Hematopoietic multipotent progenitor cell treated with erythropoietin and hydrocortisone succinate and interleukin-3 and kit ligand, for 17 days (in vitro differentiated cells): ENCODE measurements at regions not wholly inside any gene's neighbourhood (a gene's known extent, or its start where the extent isn't known, plus 50 kb on each side); places are given as distances from the start of the nearest gene placed in this dataset.

ENCODE experiments used
- DNase-seq: peaks from one replicate; pipeline ENCODE4 v3.0.0-alpha.2; 2015; ENCODE audit warnings: low spot score

DNA sequence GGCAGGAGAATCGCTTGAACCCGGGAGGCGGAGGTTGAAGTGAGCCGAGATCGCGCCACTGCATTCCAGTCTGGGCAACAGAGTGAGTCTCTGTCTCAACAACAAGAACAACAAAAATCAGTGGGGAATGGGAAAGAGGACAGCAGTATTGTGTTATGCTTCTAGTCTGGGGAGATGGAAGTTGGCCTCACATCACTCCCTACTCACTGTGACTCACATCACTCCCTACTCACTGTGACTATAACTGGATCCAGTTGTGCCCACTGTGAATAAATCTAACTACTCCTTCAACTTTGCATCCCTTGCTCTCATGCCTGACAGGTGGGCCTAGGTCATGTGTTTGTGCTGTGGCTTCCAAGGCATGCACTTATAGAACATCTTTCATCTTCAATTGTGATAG, 285.4 kb upstream of the USP24 start:
- no peak for DNase-seq

DNA sequence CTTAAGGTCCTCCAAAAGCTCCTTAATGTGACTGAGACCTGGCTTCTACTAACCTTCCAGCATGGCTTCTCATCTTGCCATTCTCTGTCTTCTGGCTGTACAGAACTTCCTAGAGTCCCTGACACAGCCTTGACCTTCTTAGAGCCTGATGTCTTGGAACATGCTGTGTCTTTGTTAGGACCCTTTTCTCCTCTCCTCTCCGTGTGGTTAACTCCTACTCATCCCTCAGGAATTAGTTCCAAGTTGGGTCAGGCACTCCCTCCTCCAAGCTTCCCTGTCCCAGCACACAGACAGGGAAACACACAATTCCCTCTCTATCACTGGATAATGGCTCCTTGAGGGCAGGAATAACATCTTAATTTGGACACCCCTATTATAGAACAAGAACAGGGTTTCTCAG, 275.4 kb upstream of the USP24 start:
- no peak for DNase-seq

DNA sequence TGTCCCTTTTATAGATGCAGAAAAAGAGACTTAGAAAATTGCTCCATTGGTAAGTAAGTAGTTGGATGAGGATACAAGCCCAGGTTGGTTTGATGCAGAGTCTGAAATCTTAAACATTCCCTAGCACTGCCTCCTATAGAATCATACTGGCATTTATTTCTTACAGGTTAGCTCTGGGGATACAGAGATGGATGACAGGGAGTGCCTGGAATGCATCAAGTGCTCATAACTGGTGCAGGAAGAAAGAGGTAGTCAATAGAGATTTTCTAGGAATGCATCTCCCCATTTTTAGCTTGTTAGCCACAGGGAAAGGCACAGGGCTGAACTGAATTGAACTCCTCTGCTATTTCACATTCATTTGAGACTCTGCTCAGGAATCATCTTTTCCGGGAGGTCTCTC, 269.0 kb upstream of the USP24 start:
- DNase-seq = no peak

DNA sequence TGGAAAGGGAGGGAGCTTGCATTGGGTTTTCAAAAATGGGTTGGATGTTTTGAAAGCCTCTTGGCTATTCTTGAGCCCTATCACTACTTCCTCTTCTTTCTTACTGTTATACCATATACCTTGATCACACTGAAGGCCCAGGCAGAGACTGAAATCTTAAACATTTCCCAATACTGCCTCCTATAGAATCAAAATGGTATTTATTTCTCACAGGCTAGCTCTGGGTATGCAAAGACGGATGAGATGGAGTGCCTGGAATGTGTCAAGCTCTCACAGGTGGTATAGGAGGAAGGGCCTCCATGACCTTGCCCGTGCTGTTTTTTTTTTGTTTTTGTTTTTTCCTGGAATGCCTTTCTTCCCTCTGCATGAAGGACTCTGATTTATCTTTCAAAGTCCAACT, 268.4 kb upstream of the USP24 start:
- DNase-seq = no peak

DNA sequence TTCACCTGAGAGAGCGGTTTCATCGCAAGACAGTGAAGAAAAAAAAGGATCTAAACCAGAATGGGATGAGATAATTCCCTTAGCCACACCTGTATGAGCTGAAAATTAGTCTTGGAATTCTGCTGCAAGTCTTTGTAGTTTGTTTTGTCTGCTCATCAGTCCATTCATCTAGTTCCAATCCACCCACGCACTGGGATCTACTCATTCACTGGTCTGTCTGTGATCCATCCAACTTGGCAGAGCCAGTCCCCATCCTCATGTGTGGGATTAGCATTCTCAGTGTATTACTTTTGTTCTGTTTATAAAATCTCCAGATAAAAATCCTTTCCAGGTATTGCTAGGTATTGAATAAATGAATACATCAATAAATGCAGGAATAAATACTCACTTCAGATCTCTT, 266.5 kb upstream of the USP24 start:
- no peak for DNase-seq

DNA sequence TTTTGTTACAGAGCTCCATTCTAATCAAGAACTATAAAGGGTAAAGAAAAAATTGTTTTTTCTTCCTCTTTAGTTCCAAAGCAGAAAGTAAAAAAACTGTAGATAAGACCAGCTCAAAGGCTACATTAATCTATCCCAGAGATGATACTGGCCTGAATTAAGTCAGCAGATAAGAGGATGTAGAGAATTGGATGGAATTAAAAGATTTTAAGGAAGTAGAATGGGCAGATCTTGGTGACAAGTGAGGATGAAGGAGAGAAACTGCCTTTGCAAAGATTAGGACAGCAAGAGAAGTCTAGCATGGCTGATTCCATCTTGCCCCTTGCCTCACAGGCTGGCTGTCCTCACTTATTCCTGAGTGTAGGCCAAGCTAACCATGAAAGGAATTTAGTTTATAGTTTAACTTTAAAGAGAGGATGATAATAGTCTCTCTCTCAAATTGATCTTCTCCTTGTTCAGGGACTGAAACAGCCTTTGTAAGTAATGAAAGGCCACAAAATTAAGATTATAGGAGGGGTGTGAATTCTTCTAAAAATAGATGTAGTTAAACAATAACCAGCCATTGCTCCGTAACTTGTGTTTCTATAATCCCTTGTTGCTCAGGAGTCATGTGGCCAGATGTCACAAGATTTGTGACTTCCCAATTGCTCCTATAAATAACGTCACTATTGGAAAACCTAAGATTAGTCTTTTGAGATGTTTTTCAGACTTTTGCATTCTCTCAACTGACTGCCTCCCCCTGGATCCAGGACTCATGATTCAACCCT, 265.0 kb upstream of the USP24 start:
- no peak for DNase-seq

DNA sequence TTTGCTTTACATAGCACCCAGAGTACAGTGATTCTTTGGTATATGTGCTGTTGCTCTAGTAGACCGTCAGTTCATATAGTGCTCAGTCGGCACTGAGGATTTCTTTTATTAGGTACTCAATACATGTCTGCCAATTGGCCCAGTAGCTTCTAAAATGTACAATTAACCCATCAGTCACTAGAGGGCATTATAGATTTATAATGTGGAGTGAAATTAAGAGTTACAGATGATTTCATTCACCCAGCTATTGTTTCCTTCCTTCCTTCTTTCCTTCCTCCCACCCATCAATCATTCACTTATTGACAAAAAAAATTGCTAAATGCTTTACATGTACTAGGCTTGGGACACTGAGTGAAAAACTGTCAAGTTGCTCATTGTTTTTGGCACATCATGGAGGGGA, 263.6 kb upstream of the USP24 start:
- DNase-seq = no peak

DNA sequence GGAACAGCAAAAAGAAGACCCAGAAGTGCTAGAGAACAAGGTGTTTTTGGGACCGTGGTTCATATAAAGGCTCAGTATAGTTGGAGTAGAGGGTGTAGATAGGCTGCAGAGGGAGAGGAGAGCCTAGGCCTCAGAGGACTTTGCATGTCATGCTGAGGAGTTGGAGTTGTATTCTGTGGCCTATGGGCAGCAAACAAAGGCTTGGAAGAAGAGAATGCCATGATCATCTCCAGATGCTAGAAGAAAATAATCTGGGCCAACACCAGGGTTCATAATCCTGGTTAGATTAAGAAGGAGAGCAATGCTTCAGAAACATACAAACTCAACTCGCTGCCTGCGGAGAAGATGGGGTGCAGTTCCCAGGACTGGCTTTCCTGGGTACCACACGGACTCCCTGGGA, 262.8 kb upstream of the USP24 start:
- no peak for DNase-seq

DNA sequence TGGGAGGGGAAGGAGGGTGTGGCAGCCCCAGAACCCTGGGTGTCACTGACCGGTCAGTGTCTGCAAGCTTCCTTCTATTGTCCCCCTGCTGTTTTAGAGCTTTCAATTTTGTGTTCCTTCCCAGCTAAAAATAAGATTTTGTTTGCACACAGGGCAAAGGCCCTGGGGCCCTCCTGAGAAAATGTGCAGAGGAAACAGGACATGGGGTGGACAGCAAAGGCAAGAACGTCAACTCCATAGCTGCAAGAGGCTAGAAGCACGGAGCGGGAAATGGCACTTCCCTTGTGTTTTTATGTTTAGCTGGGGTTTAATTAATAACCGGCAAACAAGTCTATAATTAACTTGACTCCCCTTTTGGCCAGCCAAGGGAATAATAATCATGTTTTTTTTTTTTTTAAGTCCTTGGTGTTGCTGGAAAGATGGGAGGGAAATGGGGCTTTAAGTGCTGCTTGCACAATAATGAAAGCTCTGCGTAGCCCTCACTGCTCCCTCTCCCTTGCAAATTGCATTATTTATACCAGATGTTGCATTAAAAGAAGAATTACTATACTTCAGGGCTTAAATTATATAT, 261.4 kb upstream of the USP24 start:
- DNase-seq = no peak

DNA sequence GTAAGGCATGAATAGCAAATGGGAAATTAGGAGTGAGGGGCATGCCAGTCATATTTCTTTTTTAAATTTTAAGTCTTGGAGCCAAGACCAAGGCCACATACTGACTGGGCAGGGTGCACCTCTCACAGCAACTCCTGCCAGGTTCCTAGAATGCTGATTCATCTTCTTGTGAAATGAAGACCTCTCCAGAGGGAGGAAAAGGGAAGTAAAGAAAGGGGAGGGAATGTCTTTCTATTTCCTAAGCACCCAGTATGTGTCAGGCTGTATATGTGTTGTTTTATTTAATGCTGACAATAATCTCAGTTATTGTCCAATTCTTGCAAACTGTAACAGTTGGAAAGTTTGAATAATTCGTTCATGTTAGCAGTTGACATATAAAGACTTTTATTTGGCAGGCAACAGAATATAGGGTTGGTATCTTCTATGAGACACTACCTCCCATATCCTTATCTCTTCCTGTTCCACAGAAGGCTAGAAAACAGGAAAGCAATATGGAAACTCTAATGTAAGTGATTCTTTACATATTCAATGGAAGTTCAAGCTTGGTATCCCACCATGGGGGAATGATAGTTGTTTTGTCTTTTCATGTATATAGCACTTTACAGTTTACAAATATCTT, 259.1 kb upstream of the USP24 start:
- no peak for DNase-seq

DNA sequence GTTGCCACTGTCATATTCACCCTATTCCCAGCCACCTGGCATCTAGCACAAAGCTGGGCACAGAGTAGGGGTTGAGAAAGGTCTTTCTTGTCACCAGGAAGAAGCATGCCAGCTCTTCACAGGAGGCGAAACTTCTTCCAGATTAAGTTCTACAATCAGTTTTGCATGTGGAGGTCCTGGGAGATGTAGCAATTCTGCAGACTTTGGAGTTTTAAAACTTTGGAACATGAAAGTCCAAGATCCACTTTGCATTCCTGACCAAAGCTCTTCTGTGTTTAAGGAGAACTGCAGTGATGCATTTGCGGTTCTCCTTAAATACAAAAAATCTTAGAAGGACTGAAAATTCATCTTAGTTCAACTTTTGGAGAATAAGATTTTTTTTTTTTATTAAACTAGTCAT, 258.5 kb upstream of the USP24 start:
- DNase-seq = no peak

DNA sequence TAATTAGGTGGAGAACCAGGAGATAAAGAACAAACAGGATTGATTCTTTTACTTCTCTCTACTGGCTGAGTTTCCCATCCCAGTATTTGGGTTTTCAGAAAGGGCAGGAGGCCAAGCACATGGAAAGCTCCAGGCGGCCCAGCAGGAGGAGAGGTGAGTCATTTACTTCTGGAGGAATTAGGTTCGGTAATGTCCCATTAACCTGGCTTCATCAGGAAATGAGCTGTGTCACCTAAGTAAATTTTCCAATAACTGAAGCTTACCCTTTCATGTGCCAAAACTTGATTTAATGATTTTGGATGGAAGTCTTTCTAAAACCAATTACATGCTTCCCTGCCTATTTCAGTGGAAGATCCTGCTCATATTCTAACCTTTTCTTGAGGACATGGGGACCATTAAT, 257.6 kb upstream of the USP24 start:
- no peak for DNase-seq

DNA sequence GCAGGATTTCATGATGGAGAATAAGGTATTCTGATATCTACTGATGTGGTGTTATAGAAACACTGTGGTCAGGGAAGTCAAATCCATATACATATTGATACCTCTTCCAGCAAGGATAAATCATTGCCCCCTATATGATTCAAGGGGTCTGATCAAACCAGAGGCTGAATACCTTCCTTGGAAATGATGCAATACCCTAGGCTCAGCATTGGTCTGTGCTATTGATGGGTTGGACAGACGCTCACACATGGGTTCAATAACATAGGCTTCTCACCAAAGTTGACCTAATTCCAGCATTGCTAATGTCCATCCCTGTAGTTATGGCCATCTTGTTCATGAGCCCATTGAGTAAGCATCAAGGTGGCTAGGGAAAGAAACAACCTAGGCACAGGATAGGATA, 257.0 kb upstream of the USP24 start:
- DNase-seq = no peak

DNA sequence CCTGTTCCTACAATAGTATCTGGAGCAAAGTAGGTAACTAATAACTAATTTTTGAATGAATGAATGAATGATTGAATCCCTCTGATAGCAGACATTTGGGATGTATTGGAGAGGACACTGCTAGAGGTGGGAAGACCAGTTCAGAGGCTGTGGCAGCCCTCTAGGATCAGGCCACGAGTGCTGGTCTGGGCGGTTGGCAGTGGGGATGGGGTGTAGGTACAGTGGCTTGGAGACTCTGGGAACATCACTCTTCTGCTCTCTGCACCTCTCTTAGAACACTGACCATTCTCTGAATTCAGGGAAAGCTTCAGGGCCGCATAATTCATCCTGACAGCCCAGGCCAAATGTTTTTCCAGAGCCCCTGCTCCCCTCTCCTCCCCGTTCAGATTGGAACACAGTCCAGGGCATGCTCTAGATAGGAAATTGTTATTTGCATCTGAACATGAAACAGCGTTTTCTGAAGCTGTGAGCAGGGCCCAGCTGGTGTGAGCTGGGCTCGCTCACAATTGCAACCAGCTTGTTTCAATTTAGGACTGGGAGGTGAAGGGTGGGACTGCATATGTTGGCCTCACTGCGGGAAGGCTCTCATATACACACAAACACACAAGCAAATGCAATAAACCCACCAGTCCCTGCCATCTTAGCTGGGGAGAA, 253.1 kb upstream of the USP24 start:
- no peak for DNase-seq

DNA sequence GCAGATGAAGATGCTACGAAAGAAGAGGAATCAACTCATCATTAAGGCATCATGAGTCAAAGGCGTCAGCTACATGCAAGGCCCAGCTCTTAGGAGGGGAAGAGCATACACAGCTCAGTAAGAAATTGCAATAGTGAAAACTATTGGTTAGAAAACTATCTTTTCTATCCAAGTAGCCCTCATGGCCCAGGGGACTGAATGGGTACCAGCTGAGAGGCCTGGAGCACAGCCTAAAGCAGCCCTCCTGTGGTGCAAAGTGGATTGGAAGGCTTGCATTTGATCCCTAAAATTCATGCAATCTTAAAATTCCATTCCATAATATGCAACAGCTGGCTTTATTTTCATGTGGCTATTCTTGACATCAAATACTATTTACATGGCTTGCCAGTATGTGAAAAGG, 251.8 kb upstream of the USP24 start:
- DNase-seq = no peak

DNA sequence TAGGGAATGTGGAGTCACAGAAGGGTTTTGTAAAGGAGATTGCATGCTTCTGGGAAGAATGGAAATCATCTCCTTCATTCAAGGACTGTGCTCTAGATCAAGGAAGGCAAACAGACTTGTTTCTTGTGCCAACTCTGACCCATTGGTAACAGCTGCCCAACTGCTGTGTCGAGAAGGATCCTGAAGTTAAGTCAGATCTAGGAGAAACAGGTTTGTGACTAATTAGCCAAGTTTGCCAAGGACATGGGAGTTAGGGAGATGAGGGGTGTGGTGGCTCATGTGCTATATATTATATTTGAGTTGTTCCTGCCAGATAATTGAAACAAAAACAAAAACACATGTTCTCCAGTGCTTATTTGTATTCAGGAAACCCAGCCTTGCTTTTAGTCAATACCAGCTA, 251.2 kb upstream of the USP24 start:
- no peak for DNase-seq

DNA sequence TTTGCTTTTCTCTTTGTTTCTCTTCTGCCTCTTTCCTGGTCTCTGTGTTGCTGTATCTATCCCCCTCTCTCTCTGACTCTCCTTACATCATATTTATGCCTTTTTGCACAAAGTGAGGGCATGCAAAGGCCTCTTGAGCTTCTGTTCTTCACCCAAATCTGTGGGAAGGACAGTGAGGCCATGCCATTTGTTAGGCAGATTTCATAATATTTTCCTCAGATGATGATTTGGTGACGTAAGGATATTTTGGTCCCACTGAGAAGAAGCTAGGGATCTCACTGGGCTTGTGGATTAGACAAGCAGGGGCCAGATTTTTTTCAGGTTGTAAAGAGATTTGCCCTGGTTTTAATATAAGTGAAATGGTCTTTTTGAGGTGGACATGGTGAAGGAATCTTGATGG, 249.4 kb upstream of the USP24 start:
- DNase-seq = no peak

DNA sequence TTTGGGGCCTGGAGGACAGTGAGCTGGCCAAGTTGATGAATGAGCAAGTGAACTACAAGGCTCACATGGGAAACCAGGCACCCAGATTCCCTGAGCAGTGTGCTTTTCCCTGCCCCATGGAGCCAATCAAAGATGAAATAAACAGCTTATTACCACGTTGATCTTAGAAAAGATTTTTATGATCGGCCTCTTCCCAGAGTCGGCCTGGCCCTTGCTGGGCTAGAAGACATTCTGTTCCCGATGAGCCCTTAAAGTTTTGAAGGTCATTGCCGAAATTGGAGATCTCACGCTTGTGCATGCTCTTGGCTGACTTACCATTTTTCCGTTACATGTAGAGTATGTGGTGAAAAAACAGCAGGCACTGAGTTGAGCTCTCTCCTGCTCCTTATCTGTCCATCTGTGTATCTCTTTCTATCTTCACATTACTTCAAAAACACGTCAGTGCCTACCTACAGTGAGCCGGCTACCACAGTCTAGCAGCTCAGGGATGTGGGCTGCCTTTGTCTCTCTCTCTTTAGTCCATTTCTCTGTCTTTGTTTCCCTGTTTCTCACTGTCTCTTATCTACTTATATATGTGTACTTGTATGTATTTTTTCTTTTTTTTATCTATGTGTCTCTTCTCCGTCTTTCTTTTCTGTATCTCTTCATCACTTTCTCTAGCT, 248.8 kb upstream of the USP24 start:
- no peak for DNase-seq

DNA sequence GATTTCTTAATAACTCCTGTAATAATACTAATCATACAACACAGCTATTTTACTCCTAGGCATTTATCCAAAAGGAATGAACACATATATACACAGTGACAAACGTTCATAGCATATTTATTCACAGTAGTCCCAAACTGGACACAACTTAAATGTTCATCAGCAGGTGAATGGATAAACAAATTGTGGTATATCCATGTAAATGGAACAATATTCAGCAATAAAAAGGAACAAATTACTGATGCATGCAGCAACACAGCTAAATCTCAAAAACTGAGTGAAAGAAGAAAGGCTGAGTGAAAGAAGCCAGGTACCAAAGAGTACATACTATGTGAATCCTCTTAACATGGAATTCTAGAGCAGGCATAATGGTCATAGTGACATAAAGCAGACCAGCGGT, 242.7 kb upstream of the USP24 start:
- DNase-seq = no peak

DNA sequence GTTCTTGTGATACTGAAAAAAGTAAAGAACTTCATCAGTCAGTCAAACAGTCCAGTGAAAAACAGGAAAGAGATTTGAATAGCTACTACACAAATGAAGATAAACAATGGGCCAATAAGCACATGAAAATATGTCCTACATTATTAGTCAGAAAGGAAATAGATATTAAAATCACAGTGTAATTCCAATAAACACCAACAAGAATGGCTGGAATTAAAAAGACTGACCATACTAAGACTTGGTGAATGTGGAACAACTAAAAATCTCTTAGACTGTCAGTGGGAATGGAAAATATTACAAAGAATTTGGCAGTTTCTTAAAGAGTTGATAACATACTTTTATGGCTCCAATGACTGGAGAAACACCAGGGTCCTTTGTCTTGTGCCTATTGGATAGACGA, 241.8 kb upstream of the USP24 start:
- no peak for DNase-seq

DNA sequence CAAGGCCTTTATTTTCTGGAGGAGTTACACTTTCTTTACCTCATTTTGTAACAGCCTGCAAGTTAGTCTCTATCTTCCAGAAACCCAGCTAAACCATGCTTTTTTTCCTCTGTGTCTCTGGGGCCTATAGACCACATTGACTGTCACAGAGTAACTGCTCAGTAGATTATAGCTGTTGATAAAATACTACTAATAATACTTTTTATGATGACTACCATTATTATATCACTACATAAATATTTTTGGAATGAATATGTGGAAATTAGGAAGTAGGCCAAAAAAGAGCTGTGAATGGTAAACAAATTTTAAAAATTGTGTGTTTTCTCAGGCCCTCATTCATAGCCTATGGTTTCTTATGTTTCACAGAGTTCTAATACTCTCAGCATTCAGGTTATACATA, 233.1 kb upstream of the USP24 start:
- DNase-seq = no peak

DNA sequence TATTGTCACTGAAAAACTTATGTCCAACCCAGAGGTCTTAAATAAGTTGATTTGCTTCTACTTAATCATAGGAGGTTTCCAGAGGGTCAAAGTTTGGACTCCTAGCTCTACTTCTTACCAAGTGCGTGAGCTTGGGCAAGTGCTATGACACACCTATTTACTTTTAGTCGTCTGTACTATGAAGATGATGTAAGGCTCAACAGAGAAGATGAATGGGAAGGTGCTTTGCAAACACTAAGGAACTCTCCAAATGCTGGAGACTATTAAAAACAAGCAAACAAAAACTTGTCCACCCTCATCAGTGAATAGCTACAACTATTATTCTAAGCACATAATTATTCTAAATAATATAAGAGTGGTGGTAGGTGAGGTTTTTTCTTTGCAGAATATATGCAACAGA, 232.3 kb upstream of the USP24 start:
- no peak for DNase-seq

DNA sequence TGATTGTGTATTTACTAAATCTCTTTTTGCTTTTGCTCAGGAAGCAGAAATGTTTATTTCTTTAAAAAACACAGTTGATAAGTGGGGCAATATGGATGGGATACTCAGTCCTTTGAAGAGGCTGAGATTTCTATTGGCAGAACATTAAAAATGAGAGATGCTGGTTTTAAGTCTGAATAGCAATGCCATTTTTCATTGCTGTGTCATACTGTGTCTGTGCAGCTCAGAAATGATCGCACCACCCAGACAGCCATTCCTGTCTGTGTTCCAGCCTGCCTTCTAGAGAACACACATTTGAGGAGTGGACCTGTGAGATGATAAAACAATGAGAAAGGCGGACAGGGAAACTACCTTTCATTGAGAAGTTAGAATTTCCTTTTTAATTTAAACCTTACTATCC, 231.2 kb upstream of the USP24 start:
- no peak for DNase-seq
